ENCODE measurements at regions not wholly inside any gene's neighbourhood (a gene's known extent, or its start where the extent isn't known, plus 50 kb on each side); places are given as distances from the start of the nearest gene placed in this dataset.

DNA sequence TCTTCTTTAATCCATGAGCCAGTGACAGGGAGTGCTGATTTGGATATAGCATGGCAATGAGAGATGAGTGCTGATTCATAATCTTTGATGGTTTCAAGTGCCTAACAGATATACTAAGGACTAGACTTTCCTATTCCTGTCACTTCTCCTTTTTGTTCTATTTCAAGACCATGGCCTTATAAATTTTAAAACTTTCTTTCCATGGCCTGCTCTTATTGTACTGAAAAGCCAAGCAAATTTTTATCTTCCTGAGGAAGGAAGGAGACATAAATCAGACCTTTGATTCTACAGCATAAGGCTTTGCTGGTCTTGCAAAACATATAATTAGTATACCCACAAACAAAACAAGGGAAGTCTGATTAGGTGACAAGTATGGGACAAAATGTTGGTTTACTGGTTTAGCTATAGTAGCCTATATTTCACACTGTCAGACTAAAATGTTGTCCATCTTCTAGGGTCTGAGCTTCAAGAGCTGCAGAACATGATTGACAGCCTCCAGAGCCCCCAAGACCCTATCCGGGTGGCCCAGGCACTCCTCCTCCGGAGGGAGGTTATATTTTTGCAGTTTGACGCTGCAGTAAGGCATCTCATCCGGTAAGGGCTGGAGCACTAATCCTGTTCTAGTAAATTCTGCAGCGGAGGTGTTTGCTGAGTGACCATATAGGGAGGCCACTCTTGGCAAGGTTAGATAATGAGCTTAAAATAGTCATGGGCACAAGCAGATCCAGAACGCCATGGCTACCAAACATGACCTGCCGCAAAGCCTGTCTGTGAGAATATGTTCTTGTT is 82.3 kb downstream of the CD164 start (continued):
- 0 out of 2 replicates have a peak, but pooled peaks have one; percentile 5 for TF ChIP-seq C11orf30 (IDR thresholded peaks at IDR 0.05; ENCODE audit: low read depth)
- peak; percentile 18; the same call in 1 of the 2 replicates for TF ChIP-seq JUND (IDR thresholded peaks at IDR 0.05; ENCODE audit: borderline replicate concordance, low read depth, low read length)
- TF ChIP-seq JUND (tag; IDR thresholded peaks at IDR 0.05; ENCODE audit: borderline replicate concordance, low read depth, low read length) = 0 out of 3 replicates have a peak, but pooled peaks have one; percentile 8
- peak; percentile 34; the same call in 1 of the 2 replicates for TF ChIP-seq RNF2 (IDR thresholded peaks at IDR 0.05)
- TF ChIP-seq TRIM28 (IDR thresholded peaks at IDR 0.05) = no peak
- no peak for TF ChIP-seq RBM22 (IDR thresholded peaks at IDR 0.05; ENCODE audit: low read depth, low read length, poor library complexity, severe bottlenecking)
- TF ChIP-seq, protein P1, sequence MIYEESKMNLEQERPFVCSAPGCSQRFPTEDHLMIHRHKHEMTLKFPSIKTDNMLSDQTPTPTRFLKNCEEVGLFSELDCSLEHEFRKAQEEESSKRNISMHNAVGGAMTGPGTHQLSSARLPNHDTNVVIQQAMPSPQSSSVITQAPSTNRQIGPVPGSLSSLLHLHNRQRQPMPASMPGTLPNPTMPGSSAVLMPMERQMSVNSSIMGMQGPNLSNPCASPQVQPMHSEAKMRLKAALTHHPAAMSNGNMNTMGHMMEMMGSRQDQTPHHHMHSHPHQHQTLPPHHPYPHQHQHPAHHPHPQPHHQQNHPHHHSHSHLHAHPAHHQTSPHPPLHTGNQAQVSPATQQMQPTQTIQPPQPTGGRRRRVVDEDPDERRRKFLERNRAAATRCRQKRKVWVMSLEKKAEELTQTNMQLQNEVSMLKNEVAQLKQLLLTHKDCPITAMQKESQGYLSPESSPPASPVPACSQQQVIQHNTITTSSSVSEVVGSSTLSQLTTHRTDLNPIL (CRISPR knock-in tag; IDR thresholded peaks at IDR 0.05) = no peak
- no peak for TF ChIP-seq ZZZ3 (IDR thresholded peaks at IDR 0.05)
- TF ChIP-seq RBM25 (IDR thresholded peaks at IDR 0.05; ENCODE audit: low read depth, low read length, severe bottlenecking) = no peak
- TF ChIP-seq, protein P2, sequence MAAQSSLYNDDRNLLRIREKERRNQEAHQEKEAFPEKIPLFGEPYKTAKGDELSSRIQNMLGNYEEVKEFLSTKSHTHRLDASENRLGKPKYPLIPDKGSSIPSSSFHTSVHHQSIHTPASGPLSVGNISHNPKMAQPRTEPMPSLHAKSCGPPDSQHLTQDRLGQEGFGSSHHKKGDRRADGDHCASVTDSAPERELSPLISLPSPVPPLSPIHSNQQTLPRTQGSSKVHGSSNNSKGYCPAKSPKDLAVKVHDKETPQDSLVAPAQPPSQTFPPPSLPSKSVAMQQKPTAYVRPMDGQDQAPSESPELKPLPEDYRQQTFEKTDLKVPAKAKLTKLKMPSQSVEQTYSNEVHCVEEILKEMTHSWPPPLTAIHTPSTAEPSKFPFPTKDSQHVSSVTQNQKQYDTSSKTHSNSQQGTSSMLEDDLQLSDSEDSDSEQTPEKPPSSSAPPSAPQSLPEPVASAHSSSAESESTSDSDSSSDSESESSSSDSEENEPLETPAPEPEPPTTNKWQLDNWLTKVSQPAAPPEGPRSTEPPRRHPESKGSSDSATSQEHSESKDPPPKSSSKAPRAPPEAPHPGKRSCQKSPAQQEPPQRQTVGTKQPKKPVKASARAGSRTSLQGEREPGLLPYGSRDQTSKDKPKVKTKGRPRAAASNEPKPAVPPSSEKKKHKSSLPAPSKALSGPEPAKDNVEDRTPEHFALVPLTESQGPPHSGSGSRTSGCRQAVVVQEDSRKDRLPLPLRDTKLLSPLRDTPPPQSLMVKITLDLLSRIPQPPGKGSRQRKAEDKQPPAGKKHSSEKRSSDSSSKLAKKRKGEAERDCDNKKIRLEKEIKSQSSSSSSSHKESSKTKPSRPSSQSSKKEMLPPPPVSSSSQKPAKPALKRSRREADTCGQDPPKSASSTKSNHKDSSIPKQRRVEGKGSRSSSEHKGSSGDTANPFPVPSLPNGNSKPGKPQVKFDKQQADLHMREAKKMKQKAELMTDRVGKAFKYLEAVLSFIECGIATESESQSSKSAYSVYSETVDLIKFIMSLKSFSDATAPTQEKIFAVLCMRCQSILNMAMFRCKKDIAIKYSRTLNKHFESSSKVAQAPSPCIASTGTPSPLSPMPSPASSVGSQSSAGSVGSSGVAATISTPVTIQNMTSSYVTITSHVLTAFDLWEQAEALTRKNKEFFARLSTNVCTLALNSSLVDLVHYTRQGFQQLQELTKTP (IDR thresholded peaks at IDR 0.05; ENCODE audit: low read depth in 1 of 2, partially characterized antibody in 2 of 2) = peak in 1 of 2 experiments; percentile 27
- TF ChIP-seq, protein P3, sequence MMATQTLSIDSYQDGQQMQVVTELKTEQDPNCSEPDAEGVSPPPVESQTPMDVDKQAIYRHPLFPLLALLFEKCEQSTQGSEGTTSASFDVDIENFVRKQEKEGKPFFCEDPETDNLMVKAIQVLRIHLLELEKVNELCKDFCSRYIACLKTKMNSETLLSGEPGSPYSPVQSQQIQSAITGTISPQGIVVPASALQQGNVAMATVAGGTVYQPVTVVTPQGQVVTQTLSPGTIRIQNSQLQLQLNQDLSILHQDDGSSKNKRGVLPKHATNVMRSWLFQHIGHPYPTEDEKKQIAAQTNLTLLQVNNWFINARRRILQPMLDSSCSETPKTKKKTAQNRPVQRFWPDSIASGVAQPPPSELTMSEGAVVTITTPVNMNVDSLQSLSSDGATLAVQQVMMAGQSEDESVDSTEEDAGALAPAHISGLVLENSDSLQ (IDR thresholded peaks at IDR 0.05) = peak; percentile 84
- TF ChIP-seq MEF2D (tag; conservative IDR thresholded peaks at IDR 0.05; ENCODE audit: low read depth) = peak; percentile 86
- peak; percentile 15; the same call in 1 of the 2 replicates for TF ChIP-seq RFX1 (IDR thresholded peaks at IDR 0.05)
- TF ChIP-seq DNMT1 (IDR thresholded peaks at IDR 0.05) = no peak
- no peak for TF ChIP-seq ARHGAP35 (IDR thresholded peaks at IDR 0.05; ENCODE audit: partially characterized antibody)
- TF ChIP-seq, protein P4, sequence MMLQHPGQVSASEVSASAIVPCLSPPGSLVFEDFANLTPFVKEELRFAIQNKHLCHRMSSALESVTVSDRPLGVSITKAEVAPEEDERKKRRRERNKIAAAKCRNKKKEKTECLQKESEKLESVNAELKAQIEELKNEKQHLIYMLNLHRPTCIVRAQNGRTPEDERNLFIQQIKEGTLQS (IDR thresholded peaks at IDR 0.05) = no peak
- TF ChIP-seq, protein P4 (CRISPR knock-in tag; conservative IDR thresholded peaks at IDR 0.05) = 0 out of 2 replicates have a peak, but pooled peaks have one; percentile 14
- no peak for TF ChIP-seq CSDE1 (IDR thresholded peaks at IDR 0.05)
- no peak for TF ChIP-seq RBM15 (IDR thresholded peaks at IDR 0.05; ENCODE audit: insufficient read depth, low read length)
- no peak for TF ChIP-seq POLR2AphosphoS2 (IDR thresholded peaks at IDR 0.05; ENCODE audit: low read length)
- no peak for TF ChIP-seq TCFL5 (CRISPR knock-in tag; conservative IDR thresholded peaks at IDR 0.05)
- no peak for TF ChIP-seq SMC3 (conservative IDR thresholded peaks at IDR 0.05; ENCODE audit: insufficient read depth, low read depth, low read length)

All from K562 (cell line).